Activated CD8-positive, alpha-beta T cell treated with anti-CD3 and anti-CD28 coated beads for 36 hours (primary cell): ENCODE measurements at regions not wholly inside any gene's neighbourhood (a gene's known extent, or its start where the extent isn't known, plus 50 kb on each side); places are given as distances from the start of the nearest gene placed in this dataset.

Source experiments
- ATAC-seq: fragments of 200-7000 bp; cut with Tn5 transposase; one replicate; pipeline ENCODE4 v1.10.0; 2021; ENCODE audit warnings: mild to moderate bottlenecking, moderate library complexity
- CTCF ChIA-PET: fragments of 350-600 bp; sonication (Branson Sonifier 250); formaldehyde crosslinking; loops from one replicate; lab custom pipeline; 2021; ENCODE audit warnings: antibody characterized with exemption; lab: Charles Lee
- POLR2A ChIA-PET: fragments of 350-600 bp; sonication (Branson Sonifier 250); formaldehyde crosslinking; loops from one replicate; lab custom pipeline; 2021; ENCODE audit warnings: antibody characterized with exemption; lab: Charles Lee
- DNase-seq: peaks from one replicate; pipeline ENCODE4 v3.0.0-alpha.2; 2020
- H3K27ac Mint-ChIP-seq: one replicate; pipeline ENCODE4 v1.8.0; 2021; ENCODE audit warnings: mild to moderate bottlenecking, mixed read lengths
- H3K27me3 Mint-ChIP-seq: one replicate; pipeline ENCODE4 v1.8.0; 2021; ENCODE audit warnings: mixed read lengths
- H3K36me3 Mint-ChIP-seq: one replicate; pipeline ENCODE4 v1.8.0; 2021; ENCODE audit warnings: low read depth, mixed read lengths
- H3K4me1 Mint-ChIP-seq: one replicate; pipeline ENCODE4 v1.8.0; 2021; ENCODE audit warnings: low read depth, mixed read lengths
- H3K4me3 Mint-ChIP-seq: one replicate; pipeline ENCODE4 v1.8.0; 2021; ENCODE audit warnings: mild to moderate bottlenecking, moderate library complexity, mixed read lengths
- H3K9me3 Mint-ChIP-seq: one replicate; pipeline ENCODE4 v1.8.0; 2021; ENCODE audit warnings: mixed read lengths
- intact Hi-C: fragments of 100-400 bp; cut with micrococcal nuclease; formaldehyde crosslinking; loops from one replicate; pipeline ENCODE4 v1.10.0; 2022
- TF ChIP-seq, protein P1 (sequence below): fragments of 200-600 bp; IDR thresholded peaks from one replicate; pipeline ENCODE4 v1.8.0; 2022; ENCODE audit warnings: antibody characterized with exemption, mild to moderate bottlenecking

DNA sequence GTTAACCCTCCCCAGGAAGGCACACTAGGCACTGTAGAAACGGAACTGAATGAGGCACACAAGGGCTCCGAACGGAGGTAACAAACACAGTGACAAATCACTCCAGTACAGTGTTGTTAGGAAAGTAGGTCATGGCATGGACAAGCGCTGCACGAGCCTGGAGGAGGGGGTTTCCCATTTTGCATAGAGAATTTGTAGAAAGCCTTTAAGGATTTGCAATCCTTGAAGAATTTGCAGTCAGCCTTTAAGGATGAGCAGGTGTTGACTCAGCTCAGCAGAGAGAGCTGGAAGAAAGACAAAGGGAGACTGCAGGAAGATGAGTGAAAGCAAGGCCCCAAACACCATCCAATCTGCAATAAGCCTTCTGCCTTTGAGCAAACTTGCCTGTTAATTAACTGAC is 51.1 kb upstream of the PPP1R3C start:
- CTCF ChIA-PET = no interaction called here
- no peak overlapping the region for H3K27ac Mint-ChIP-seq
- no peaks in the 10 kb centered on the region for H3K9me3 Mint-ChIP-seq
- no peaks in the 10 kb centered on the region for H3K27me3 Mint-ChIP-seq
- H3K4me1 Mint-ChIP-seq = no peaks in the 10 kb centered on the region
- TF ChIP-seq, protein P1, sequence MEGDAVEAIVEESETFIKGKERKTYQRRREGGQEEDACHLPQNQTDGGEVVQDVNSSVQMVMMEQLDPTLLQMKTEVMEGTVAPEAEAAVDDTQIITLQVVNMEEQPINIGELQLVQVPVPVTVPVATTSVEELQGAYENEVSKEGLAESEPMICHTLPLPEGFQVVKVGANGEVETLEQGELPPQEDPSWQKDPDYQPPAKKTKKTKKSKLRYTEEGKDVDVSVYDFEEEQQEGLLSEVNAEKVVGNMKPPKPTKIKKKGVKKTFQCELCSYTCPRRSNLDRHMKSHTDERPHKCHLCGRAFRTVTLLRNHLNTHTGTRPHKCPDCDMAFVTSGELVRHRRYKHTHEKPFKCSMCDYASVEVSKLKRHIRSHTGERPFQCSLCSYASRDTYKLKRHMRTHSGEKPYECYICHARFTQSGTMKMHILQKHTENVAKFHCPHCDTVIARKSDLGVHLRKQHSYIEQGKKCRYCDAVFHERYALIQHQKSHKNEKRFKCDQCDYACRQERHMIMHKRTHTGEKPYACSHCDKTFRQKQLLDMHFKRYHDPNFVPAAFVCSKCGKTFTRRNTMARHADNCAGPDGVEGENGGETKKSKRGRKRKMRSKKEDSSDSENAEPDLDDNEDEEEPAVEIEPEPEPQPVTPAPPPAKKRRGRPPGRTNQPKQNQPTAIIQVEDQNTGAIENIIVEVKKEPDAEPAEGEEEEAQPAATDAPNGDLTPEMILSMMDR = no peak
- H3K4me3 Mint-ChIP-seq = no peak overlapping the region
- ATAC-seq (no peak), DNase-seq (no peak)
- intact Hi-C loops = no loop called here
- POLR2A ChIA-PET = interaction anchor here (0.7 kb wide), 1 partner anchor 218 kb away, joined by 3 read pairs; no protein-coding TSS in a partner anchor
- H3K36me3 Mint-ChIP-seq = no peaks in the 10 kb centered on the region

DNA sequence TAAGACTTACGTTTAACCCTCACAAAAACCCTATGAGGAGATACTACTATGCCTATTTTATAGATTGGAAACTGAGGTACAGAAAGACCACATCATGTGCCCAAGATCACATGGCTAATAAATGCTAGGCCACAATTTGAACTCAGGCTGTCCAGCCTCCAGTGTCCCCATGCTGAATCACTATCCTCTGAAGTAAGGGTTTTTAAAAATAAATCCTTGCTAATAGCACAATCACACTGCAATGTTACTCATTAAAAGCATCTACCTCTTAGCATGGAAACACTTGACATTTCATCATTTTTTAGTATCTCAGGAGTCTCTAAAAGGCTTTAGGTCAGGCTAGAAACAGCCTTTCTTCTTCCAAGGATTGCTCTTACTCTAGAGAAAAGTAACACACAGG is 50.0 kb upstream of the PPP1R3C start:
- Mint-ChIP-seq H3K4me3 (no peak overlapping the region), H3K27me3 (no peaks in the 10 kb centered on the region), H3K27ac (no peak overlapping the region), H3K9me3 (no peaks in the 10 kb centered on the region), H3K4me1 (no peaks in the 10 kb centered on the region), H3K36me3 (no peaks in the 10 kb centered on the region)
- no peak for DNase-seq
- TF ChIP-seq, protein P1 = no peak
- POLR2A ChIA-PET = no interaction called here
- intact Hi-C loops = no loop called here
- CTCF ChIA-PET = interaction anchor here (1.7 kb wide), 1 partner anchor 10 kb away, joined by 4 read pairs; no protein-coding TSS in a partner anchor
- no peak for ATAC-seq
